ENCODE measurements at regions not wholly inside any gene's neighbourhood (a gene's known extent, or its start where the extent isn't known, plus 50 kb on each side); places are given as distances from the start of the nearest gene placed in this dataset.

DNA sequence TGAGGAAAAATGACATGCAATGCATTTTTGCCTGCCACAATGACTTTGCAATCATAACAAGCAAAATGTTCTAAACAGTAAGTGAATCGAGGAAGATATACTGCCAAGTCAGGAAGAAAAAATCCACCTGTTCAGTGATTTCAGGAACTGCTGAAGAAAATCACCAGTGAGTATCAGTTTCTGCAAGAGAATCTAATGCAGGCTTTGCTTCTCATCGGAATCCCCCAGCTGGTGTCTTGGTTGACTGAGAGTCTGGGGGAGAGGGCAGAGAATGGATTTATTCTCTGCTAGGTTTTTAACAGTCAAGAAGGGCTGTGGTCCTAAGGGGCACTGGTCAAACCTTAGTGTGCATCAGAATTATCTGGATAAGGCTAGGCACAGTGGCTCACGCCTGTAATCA, 363.4 kb downstream of the CDH26 start:
- no peak for DNase-seq (ENCODE audit: low spot score)

DNA sequence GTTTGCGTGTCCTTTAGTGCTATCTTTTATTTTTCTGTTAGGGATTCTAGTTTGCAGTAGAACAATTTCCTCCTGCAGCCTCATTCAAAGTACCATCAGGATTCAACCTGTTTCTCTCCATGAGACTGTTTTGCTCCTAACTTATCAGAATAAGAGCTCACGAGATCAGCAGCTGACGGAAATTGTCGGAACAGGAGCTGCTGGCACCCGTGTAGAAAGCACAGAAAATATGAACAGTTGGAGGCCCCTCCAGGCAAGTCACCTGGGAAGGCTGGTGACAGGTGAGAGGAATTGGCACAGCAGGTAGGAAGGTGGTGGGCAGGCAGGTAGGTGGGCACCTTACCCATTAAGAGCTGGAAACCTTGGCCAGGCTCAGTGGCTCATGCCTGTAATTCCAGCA, 368.6 kb downstream of the CDH26 start:
- no peak for DNase-seq (ENCODE audit: low spot score)

DNA sequence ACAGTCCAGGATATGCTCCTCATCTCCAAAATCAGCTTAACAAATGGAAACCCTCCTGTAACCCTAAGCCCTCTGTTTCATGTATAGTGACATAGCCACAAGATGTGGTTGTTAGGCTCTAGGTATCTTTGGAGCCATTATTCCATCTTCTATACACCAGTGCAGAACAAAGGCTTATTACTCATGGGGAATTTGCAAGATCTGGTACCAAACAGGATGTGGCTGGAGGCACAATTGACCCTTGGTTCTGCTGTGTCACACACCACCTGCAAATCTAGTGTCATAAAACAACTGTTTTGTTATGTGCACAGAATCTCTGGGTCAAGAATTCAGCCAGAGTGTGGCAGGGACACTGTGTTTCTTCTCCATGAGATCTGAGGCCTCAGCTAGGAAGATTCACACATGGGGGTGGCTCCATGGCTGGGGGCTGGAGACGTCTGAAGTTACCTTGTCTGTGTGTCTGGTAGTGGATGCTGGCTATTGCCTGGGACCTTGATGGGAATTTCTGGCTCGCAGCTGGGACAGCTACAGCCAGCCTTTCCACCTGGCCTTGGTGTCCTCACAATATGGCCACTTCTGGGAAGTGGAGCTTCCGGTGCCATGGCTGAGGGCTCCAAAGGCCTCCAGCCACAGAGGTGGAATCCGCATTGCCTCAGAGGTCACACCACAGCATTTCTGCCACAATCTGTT, 369.9 kb downstream of the CDH26 start:
- no peak for DNase-seq (ENCODE audit: low spot score)

DNA sequence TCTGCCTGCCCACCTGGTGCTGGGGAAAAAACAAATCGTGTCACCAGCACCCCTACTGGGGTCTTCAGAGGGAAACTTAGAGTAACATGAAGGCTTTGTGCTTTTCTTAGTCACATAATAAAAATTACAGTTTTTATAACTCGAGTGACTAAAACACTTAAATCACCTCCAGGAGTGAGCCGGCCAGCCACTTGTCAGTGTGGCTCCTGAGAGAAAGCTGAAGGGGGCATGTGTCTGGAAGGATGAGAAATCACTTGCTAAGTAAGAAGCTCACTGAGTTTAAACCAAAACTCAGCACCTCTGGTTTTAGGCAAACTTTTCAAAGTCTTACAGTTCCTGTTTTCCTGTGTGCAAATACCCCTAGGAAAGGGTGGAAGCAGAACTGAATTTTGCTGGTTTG, 372.2 kb downstream of the CDH26 start:
- no peak for DNase-seq (ENCODE audit: low spot score)

DNA sequence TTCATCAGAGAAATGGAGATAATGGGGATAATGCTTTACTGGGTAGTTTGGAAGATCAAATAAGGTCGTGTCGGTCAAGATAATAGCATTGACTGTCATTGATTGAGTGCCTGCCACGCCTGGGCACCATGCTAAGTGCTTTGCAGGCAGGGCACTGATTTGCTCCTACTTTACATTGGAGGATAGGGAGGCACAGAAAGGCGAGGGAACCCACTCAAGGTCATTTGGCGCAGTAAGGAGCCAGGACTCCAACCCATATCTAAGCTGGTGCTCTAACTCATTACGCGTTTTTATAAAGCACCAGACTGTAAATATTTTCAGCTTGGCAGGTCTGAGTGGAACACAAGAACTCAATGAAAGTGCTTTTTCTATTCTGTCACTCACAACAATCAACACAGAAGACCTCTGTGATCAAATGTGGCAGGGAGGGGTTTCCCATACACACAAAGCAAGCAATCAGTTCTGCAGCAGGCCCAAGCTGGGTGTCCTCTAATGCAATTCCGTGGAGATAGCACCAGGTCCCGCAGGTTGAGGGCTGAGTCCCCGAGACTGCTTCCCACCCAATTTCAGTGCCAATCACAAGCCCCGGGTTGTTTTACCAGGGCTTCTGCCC, 373.6 kb downstream of the CDH26 start:
- no peak for DNase-seq (ENCODE audit: low spot score)

- no peak for DNase-seq (ENCODE audit: low spot score)
These were observed 374.3 kb downstream of the CDH26 start for GRCh38 chr20:60332523-60332922.

- no peak for DNase-seq (ENCODE audit: low spot score)
These were observed 376.7 kb downstream of the CDH26 start for GRCh38 chr20:60334911-60335310.

DNA sequence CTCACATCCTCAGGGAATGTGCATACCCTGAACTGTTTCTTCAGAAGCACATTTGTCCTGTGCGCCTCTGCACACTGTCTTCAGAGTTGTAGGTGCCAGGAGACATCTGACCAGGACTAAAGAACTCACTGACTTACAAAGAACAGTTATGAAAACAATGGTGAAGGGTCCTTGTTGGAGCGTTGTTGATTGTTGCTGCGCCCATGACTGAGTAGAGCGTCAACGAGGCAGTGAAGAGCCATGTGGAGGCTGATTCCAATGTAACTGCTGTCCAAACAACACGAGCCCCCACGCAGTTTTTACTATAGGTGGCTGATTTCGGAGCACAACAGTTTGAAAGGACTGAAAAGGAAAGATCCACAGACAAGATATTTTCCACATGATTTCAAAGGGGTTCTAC, 380.3 kb downstream of the CDH26 start:
- no peak for DNase-seq (ENCODE audit: low spot score)

GRCh38 chr20:60339738-60340137, 381.5 kb downstream of the CDH26 start:
- DNase-seq (ENCODE audit: low spot score) = no peak

DNA sequence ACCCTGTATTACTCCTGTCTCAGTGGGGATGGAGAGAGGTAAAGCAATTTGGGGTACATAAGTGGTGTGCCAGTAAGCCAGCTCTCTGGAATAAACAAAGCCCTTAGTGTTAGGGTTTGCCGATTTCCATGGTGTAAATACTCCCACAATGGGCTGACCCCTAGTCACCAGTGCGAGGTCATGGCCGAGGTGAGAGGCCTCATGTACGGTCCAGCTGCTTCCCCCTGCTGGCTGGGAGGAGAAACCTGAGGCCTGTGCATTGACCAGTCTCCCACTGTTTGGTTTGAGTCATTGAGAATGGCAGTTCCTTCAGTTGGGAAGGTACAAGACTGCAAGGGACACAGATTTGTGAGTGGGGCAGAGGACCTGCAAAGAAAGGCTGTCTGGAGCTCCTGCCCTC, 382.0 kb downstream of the CDH26 start:
- DNase-seq (ENCODE audit: low spot score) = no peak

- DNase-seq (ENCODE audit: low spot score) = no peak
These were observed 382.8 kb downstream of the CDH26 start for GRCh38 chr20:60341062-60341461.

DNA sequence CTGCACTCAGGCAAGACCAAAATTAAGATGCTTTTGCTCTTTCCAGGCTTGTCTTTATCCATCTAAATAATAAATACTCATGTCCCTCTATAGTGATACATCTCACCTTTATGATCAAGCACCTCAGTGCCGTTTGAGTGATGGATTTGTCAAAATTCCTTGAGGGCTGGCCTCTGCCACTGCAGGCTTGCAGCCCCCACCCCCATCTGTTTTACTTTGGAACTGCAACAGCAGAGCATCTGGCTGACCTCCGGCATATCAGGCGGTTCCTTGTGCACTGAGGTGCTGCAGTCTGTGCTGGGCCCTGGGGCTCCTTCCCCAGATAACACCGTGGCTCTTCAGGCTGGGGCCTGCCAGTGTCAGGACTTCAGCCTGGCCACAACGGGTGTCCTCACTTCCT, 386.9 kb downstream of the CDH26 start:
- no peak for DNase-seq (ENCODE audit: low spot score)

- DNase-seq (ENCODE audit: low spot score) = no peak
These were observed 391.2 kb downstream of the CDH26 start for GRCh38 chr20:60349418-60349817.

GRCh38 chr20:60352017-60352416, 393.8 kb downstream of the CDH26 start:
- DNase-seq (ENCODE audit: low spot score) = no peak

- no peak for DNase-seq (ENCODE audit: low spot score)
These were observed 394.4 kb downstream of the CDH26 start for GRCh38 chr20:60352596-60352995.

- no peak for DNase-seq (ENCODE audit: low spot score)
These were observed 395.9 kb downstream of the CDH26 start for GRCh38 chr20:60354024-60354580.

- no peak for DNase-seq (ENCODE audit: low spot score)
These were observed 399.9 kb downstream of the CDH26 start for GRCh38 chr20:60358101-60358500.

- DNase-seq (ENCODE audit: low spot score) = no peak
These were observed 400.8 kb downstream of the CDH26 start for GRCh38 chr20:60359010-60359409.

- no peak for DNase-seq (ENCODE audit: low spot score)
These were observed 403.7 kb downstream of the CDH26 start for GRCh38 chr20:60361761-60362395.

DNA sequence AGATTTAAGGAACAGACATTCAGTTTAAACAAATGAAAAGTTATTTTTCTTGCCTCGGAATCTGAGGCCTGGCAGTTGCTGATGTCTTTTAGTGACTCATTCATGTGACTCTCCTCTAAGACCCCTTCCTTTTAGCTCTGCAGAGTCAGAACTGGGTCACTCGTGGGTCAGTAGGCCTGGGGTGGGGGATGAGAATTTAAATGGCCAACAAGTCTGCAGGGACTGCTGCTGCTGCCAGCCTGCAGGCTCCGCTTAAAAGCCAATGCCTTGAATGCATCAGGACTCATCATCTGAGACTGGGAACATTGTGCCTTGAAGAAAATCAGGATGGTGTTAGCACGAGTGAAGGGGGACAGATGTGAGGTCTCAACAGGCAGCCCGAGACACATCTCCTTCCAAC, 404.3 kb downstream of the CDH26 start:
- DNase-seq (ENCODE audit: low spot score) = no peak

DNA sequence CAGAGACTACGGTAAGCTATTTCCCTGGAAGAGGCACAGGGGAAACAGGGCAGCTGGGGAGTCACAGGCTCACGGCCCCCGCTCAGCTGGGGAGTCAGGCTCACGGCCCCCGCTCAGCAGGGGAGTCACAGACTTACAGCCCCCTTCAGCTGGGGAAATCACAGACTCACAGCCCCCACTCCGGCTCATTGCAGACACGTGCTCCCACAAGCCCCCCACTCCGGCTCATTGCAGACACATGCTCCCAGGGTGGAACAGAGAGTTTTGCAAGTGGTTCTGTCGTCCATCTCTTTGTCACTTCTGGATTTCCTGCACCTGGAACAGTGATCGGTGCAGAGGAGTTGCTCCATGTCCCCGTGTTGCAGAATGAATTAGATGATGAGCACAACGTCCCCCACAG, 405.5 kb downstream of the CDH26 start:
- DNase-seq (ENCODE audit: low spot score) = no peak

DNA sequence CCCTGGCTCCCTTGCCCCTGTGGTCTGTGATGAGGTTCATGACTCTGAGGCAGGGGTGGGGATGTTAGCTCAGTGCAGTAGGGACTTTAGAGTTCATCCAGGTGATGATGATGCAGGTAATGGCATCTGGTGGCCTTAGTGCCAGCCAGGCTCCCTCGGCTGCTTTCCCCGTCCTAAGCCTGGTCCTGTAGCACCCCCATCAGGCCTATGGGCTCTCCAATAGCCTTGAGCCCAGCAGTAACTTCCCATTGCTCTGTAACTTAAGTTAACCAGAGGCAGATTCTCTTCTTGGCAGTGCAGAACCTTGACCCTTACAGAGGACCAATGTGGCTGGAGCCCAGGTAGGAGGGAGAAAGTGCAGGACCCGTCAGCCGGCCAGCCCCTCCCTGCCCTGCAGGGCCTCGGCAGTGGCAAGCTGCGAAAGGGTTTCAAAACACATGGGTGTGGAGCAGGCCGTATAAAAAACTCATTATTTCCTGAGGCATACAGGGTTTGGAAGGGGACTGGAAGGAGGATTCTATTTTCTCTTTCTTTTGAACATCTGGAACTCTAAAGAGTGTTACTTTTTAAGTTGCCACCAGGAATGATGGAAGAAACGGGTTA, 406.9 kb downstream of the CDH26 start:
- DNase-seq (ENCODE audit: low spot score) = no peak

- DNase-seq (ENCODE audit: low spot score) = no peak
These were observed 407.7 kb downstream of the CDH26 start for GRCh38 chr20:60365882-60366281.

All from ecto neural progenitor cell (in vitro differentiated cells).